Stimulated activated CD8-positive, alpha-beta memory T cell treated with anti-CD3 and anti-CD28 coated beads, Interleukin-4, amount 100 ng/mL, for 24 hours (primary cell): ENCODE measurements at regions not wholly inside any gene's neighbourhood (a gene's known extent, or its start where the extent isn't known, plus 50 kb on each side); places are given as distances from the start of the nearest gene placed in this dataset.

Experiments
- DNase-seq: peaks from one replicate; pipeline ENCODE4 v3.0.0-alpha.2; 2020; ENCODE audit warnings: low read depth

DNA sequence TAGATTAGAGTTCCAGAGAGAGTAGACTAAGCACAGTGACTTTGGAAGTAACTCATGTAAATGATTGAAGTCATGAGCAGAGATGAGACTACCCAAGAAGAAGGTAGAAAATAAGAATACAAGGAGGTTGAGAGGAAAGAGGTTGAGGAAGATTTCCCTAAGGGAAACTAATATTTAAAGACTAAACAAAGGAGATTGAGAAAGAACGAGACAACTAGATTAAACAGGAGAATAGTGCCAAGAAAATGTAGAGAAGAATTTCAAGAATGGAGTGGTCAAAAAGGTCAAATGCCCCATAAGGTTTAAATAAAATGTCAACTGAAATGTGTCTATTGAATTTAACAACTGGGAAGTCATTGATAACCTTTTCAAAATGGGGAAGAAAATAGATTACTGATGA, 59.0 kb downstream of the RPS29 start:
- DNase-seq, result no peak

DNA sequence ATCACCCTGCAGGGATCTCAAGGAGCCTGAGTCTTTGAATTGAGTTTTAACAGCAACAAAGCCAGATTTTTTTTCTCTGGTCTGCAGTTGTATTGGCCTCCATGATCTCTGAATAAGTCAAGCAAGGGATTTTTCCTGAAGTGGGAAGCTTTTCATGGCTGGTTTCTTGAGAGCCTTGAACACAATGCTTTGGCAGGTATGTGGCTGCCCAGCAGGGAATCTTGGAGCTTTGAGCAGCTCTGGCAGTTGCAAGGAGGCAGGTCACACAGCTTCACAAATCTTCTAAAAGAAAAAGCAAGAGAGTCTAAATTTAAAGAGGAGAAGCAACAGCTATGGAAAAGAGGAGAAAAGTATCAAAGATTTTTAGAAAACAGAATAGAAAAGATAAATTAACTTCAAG, 60.1 kb downstream of the RPS29 start:
- DNase-seq, result no peak

DNA sequence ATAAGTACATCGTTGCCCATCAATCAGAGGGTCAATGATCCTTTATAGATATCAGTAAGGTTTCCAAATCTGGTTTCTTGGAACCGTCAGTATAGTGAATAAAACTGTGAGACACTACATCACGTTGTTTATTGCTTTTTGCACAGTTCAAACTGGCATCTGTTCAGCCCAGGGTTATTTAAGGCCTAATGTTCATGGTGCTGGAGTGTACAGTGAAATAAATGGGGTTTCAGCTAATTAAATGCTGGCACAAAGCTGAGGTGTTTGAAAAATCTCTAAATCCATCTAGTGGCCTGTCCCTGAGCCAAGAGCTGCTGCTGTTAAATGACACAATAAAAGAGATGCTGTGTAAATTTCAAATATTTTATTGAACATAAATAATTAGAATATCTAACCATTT, 69.9 kb downstream of the RPS29 start:
- DNase-seq, result no peak

DNA sequence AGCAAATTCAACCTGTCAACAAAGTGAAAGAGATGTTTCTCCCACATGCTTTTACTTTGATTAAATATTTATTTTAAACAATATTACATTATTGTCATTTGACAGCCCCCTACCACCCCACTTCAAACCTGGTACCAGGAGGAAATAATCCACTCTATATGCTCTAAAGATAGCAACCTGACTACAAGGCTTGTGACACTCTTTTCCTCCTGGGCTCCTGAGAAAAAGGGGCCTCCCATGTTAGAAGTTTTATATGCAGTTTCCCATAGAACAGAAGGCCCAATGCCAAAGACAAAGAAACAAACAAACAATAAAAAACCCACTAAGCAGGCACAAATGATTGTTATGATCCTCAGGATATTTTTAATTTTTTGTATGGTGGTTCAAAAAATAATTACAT, 73.6 kb downstream of the RPS29 start:
- DNase-seq, result no peak

DNA sequence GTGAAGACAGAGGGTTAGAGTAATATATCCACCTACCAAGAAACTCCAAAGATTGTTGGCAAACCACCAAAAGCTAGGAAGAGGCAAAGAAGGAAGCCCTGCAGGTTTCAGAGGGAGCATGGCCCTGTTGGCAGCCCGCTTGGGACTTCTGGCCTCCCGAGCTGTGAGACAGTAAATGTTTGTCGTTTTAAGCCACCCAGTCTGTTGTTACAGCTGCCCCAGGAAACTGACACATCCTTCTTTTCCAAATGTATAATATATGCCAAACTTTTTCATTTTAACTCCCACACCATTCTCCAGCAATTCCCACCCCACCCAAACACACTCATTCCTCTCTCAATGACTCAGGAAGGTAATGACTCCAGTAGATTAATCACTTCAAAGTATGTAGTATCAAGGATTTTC, 74.0 kb downstream of the RPS29 start:
- DNase-seq, result no peak

DNA sequence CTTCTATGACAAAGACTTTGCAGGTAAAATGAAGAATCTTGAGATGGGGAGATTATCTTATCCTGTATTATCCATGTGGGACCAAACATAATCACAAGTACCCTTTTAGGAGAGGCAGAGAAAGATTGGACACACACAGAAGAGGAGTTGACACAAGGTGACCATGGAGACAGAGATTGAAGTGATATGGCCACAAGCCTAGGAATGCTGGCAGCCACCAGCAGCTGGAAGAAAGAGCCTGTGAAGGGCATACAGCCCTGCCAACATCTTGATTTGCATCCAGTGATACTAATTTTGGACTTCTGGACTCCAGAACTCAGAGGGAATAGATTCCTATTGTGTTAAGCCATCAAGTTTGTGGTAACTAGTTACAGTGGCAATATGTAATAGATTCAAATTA, 78.1 kb downstream of the RPS29 start:
- no peak for DNase-seq

DNA sequence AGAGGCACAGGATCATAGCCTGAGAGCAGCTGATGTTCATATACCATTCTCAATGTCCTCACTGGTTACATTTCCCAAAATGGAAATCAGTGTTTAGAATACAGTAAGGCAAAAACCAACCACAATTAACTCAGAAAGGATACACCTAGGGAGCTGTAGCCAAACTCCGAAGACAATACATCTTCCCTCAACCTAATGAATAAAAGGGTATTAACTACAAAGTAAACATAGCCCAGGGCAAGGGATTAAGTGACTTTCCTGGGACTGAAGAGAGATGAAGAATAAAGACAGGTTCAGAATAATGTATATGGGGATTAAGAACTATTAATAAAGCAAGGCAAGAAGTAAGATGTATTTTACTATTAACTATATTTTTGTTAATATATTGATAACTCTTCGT, 79.5 kb downstream of the RPS29 start:
- DNase-seq, result no peak

DNA sequence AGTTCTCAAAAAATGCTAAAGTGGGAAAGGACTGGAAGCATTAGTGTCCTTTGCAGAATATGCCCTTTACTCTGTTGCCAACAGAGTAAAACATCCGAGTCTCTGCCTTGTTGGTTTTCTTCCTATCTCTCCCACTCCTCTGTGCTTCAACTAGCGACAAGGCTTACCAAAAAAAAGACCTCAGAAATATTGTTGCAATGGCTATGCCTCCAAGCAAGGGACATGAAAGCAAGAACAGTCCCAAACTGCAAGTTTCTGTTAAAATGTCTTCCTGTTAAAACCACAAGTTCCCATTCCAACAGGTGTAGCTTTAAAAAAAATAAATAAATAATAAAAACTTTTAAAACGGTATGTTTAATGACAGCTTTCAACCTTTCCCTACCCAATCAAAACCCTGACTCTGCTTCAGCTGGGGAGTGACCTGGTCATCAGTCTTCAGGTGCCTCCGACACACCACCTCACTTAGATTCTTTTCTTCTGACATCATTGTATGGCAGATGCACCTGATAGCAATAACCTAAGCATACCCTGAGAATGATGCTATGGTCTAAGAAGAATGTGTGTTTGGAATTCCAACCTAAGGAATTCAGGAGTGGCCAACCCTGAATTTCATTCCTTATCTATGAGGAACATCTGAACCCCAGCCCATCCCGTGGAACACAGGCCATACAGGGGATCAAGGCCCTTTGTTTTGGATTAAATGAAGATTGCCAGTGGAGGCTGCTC, 81.0 kb downstream of the RPS29 start:
- DNase-seq, result no peak

DNA sequence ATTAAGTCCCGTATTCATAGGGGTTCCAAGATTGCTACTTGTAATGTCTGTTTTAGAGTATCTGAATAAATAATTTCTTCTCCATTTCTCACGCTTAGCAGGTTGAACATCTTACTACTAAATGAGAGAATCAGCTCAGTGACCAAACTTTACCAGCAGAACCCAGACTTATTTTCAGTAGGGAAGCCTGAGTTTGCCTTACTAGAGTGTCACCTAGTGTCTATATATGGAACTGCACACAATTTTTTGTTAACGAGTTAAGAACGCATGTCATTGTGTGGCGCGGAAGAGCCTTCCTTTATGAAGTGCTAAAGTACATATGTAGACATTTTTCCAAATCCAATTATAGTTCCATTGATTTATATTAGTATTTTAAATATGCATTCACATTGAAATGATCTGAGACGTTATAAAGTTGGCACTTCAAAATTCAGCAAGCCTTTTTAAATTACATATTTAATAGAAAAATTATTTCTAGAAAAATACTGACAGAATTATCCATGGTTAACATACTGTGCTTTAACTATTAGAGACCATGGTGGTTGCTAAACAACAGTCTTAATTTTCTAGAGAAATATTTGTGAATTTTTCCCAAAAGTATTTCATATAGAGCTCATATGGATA, 88.3 kb downstream of the RPS29 start:
- no peak for DNase-seq

DNA sequence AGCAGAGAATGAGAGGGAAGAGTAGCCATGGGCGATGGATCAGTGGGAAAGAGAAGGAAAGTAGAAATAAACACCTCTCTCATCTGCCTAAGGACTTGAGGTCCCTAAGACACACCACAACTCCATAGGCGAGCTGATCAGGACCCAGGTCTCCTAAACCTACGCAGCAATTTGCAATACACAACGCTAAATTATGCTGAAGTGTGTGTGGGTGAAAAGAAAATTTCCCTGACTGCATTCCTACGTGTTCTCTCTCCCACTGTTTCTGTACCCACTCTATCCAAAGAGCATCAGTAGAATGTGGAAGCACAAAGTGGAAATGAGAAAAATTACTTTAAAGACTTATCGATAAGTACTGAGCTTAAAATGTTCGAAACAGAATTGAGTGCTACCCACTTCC, 88.9 kb downstream of the RPS29 start:
- DNase-seq, result no peak

DNA sequence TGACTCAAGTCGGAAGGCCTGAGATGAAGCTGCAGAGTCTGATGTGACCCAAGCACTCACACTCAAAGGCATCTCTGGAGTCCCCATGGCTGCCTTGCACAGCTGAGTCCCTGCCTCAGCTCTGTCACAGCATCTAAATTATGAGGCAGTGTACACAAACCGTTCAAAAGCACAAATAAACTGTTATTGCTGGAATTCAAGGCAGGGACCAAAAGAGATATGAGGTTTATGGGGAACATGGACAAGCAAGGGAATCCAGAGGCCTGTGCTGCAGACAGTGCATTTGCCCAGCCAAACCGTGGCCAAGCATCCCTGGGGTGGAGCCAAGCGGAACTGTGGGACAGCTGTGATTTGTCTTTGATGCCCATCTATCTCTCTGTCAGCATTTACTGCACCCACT, 91.3 kb downstream of the RPS29 start:
- no peak for DNase-seq

DNA sequence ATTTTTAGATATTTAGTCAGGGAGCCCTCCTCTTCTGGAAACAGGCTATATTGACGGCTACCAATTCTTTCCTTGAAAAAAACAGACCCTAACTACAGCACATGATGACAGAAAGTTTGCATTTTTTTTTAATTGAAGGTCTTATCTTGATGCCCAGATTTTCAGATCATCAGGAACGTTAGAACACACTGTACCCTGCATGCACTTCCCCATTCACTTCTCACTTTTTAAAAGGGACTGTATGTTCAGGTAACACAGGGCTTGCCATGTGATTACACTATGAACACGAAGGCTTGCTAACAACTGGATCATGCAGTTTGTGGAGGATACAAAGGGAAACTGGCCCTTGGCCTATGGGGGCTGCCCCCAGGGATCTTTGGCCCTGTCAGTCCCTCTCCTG, 92.6 kb downstream of the RPS29 start:
- DNase-seq, result no peak

DNA sequence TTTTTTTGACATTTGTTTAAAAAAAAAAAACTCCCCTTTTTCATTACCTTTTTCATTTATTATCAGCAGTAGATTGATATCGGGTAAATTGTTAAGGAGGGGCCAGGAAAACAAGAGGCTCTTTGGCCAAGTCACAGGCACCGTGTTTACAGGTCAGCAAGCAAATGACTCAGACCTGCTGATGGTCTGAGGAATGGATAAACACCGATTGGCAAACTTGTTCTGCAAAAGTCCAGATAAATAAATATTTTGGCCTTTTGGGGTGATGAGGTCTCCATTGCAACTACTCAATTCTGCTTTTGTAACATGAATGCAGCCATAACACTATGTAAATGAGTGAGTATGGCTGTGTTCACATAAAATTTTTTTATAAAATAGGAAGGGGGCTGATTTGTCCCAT, 94.0 kb downstream of the RPS29 start:
- DNase-seq, result no peak

DNA sequence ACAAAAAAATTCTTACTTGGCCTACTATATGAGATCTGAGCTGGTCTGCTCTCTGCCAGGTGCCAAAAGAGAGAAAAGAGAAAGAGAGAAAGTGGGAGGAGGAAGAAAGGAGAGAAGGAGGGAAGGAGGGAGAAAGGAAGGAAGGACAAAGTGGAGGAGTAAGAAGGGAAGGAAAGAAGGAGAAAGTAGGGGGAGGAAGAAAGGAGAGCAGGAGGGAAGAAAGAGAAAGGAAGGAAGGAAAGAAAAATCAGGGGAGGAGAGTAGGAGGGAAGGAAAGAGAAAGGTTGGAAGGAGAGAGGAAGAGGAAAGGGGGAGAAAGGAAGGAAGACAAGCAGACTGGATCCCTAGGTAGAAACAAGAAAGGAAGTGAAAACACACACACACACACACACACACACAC, 96.8 kb downstream of the RPS29 start:
- no peak for DNase-seq

DNA sequence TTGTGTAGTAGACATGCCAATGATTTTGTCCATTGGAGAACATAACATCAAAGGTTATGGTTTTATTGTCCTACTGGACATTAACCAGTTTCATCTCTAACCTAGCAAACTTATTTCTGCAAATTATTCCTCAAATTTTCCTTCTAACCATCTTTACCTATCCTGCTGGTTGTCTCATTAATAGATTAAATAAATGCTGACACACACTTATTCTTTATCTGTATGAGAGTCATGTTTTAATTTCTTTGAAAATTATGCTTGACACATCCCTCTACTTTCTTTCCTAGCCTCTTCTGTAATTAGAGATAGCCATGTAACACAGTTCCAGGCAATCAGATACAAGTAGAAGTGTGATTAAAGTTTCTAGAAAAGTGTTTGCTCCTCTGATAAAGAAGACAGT, 98.9 kb downstream of the RPS29 start:
- no peak for DNase-seq

DNA sequence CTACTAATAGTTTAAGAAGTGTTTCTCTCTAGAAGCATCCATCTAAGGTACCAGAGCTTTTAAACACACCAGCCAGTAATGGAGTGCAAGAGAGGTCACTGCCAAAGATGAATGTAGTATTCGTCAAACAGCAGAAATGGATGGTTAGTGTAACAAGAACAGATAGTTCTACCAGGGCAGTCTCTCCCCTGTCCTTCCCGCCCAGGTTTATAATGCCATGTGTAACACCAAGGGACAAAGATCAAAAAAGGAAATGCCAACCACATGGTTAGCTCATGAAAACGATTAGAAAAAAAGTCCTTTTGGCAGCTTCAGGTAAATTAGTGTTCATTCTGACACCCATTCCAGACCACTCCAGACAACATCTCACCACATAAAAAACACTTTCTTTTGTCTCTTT, 100.9 kb downstream of the RPS29 start:
- DNase-seq, result no peak

DNA sequence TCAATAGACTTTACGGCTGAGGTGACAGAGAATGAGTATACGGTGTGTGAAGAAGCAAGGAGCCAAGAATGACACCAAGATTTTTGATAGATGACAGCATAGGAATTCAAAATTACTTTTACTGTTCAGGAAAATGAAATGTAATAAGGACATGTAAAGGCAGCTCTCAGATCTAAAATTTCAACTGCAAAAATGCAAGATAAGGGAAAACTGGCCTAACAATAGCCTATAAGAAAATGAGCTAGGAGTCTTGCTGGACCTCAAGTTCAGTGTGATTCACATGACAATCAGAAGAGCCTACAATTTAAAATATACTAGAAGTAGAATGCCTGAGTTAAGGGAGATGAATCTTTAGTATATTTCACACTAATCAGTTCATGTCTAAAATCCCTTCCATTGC, 102.0 kb downstream of the RPS29 start:
- no peak for DNase-seq

DNA sequence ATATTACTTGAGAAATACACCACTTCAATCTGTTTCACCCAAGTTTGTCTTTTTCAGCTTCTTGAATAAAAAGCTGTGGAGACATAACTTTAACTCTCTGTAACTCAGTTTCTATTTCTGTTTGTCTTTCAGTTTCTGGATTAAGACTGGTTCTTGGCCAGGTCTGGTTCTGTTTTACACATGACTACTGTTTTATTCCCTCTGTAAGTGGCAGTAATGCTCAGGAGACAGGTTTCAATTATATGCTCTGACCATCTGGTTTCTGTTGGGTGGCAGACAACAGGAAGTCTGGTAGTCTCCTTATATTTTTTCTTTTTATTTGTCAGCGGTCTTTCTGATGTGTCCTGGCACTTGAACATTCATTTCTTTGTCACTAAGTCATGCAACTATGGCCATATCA, 102.9 kb downstream of the RPS29 start:
- DNase-seq, result no peak

DNA sequence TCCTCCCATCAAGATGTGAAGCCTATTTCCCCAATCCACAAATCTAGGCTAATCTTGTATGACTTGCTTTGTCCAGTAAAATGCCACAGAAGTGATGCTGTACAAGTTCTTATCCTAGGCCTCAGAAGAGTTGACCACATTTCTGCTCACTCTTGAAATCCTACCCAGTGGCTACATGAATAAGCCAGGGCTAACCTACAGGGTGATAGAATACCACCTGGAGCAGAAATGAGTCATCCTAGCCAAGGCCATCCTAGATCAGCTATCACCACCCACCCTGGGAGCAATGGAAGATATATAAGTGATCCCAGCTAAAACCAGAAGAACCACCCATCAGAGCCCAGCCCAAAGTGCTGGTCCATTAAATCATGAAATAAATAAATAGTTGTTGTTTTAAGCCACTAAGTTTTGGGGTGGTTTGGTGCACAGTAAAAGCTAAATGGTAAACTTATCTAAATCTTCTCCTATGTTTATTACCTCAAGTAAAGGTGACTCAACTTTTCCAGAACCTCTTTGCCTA, 105.1 kb downstream of the RPS29 start:
- DNase-seq, result no peak

DNA sequence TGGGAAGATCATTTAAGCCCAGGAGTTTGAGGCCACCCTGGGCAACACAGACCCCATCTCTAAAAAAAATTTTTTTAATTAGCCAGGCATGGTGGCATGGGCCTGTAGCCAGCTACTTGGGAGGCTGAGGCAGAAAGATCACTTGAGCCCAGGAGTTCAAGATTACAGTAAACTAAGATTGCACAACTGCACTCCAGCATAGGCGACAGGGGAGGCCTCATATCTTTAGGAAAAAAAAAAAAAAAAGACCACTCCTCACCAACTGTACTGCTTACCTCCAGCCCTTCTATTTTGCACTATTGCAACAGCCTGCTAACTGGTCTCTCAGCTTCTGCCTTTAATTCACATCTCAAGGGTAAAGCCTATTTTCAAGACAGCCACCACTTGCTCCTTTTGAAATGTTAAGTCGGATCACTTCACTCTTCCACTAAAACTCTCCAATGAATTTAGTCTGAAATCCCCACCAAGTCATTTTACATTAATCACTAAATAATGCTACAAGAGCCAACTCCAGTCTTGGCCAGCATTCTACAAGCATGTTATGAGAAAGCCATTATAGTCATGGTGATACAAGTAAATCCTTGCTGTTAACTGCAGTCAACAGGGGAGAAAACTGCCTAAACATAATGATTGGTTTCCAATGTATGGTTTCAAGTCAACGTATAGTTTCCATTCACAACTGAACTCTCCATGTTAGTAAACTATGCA, 106.0 kb downstream of the RPS29 start:
- no peak for DNase-seq

DNA sequence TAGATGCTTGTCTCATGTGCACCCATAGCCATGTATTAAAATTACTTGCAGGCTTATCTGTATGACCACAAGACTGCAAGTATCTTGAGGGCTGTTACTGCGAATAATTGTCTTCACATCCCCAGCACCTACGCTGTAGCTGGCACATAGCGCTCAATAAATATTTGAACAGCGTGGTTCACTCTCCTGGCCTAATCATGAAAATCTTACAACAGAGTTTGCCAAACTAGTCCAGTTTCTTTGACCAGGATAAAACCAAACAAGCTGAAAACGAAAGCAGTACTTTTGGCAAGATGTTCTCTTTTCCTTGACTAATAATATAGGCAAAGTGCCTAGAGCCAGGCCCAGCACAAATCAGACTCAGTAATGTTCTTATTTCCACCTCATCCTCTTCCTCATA, 106.7 kb downstream of the RPS29 start:
- no peak for DNase-seq

DNA sequence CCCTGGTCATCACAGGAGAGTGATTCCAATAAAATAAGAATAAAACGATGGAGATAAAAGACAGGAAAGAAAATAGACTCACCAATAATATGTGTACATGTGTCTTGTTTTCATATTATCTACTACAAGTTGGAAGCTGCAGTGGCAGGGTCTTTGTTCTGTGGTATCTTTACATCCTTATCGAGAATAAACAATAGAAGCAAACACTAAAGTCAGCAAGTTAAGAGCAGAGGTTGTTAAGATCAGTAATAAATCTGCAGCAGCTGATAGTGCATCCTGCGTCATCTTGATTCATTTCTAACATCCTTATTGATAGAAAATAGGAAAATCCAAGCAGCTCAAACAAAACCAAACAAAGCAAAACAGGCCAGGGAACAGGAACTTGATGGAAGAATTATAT, 107.4 kb downstream of the RPS29 start:
- DNase-seq, result no peak

DNA sequence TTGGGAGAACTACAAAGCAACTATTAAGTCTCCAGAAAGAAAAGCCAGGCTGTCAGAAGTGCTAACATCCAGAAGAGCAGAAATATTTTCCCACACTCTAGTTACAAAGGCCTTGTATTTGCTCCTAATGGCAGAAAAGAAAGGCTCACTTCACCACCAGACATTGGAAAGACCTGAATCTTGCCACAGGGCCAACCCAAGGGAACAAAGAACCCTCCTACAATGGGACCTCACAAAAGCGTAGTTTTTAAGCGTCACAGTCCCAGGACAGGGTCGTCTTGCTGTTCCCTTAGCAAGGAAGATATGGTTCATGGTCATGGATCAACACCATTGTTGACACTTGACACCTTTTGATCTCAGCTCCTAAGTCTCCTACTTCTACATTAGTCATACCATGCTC, 119.1 kb downstream of the RPS29 start:
- no peak for DNase-seq
